ENCODE measurements at regions not wholly inside any gene's neighbourhood (a gene's known extent, or its start where the extent isn't known, plus 50 kb on each side); places are given as distances from the start of the nearest gene placed in this dataset.

GRCh38 chr6:148082044-148082443 lies 260.6 kb upstream of the SASH1 start:
- TF ChIP-seq CTCF (IDR thresholded peaks at IDR 0.05; ENCODE audit: low read depth, low read length) (no peak), POLR2A (IDR thresholded peaks at IDR 0.05; ENCODE audit: extremely low read depth, insufficient read length) (no peak), MAX (IDR thresholded peaks at IDR 0.05; ENCODE audit: low read depth, low read length) (no peak), MYC (IDR thresholded peaks at IDR 0.05; ENCODE audit: low read depth, low read length) (no peak)
